ENCODE measurements at regions not wholly inside any gene's neighbourhood (a gene's known extent, or its start where the extent isn't known, plus 50 kb on each side); places are given as distances from the start of the nearest gene placed in this dataset.

DNA sequence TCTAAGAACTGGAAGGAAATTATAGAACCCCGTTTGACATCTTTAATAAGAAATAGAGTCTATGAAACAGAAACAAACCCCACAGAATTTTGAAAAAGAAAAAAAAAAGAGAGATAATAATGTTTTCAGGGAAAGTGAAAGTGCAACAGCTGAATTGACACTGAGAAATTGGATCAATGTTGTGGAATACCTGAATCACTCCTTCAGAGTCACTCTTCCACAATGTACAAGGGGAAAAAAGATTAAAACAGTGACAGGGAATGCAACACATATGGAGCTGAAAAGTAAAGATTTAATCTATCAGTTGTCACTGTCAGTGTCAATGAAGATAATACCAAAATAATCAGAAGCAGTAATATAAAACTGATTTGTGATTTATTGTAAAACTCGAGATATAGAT, 520.8 kb upstream of the HS3ST5 start:
- no peak overlapping the region for H3K27ac ChIP-seq
- no peaks in the 10 kb centered on the region for H3K27me3 ChIP-seq
- no peaks in the 10 kb centered on the region for H3K9me3 Mint-ChIP-seq
- H3K4me1 ChIP-seq = no peaks in the 10 kb centered on the region
- H3F3A ChIP-seq (ENCODE audit: low read depth) = no peaks in the 10 kb centered on the region
- no peaks in the 10 kb centered on the region for H4K20me1 ChIP-seq (ENCODE audit: low read depth)
- no peaks in the 10 kb centered on the region for H3K36me3 Mint-ChIP-seq
- H3K79me2 ChIP-seq (ENCODE audit: low read depth) = no peaks in the 10 kb centered on the region
- H3K9ac ChIP-seq = no peak overlapping the region
- H2AFZ ChIP-seq (replicated peaks) = no peak overlapping the region
- H3K27me3 Mint-ChIP-seq (ENCODE audit: insufficient read depth, low read depth) = no peaks in the 10 kb centered on the region
- no peaks in the 10 kb centered on the region for H3K9me3 ChIP-seq (ENCODE audit: low read depth)
- no peak overlapping the region for H3K4me3 ChIP-seq
- no peak overlapping the region for H3K4me2 ChIP-seq
- no peaks in the 10 kb centered on the region for H3K36me3 ChIP-seq
- no peak for DNase-seq (ENCODE audit: low spot score)
- H3K4me1 Mint-ChIP-seq = no peaks in the 10 kb centered on the region
- TF ChIP-seq EZH2phosphoT487 (IDR thresholded peaks at IDR 0.05) (no peak), EZH2 (IDR thresholded peaks at IDR 0.05) (no peak)
- TF ChIP-seq, protein P1, sequence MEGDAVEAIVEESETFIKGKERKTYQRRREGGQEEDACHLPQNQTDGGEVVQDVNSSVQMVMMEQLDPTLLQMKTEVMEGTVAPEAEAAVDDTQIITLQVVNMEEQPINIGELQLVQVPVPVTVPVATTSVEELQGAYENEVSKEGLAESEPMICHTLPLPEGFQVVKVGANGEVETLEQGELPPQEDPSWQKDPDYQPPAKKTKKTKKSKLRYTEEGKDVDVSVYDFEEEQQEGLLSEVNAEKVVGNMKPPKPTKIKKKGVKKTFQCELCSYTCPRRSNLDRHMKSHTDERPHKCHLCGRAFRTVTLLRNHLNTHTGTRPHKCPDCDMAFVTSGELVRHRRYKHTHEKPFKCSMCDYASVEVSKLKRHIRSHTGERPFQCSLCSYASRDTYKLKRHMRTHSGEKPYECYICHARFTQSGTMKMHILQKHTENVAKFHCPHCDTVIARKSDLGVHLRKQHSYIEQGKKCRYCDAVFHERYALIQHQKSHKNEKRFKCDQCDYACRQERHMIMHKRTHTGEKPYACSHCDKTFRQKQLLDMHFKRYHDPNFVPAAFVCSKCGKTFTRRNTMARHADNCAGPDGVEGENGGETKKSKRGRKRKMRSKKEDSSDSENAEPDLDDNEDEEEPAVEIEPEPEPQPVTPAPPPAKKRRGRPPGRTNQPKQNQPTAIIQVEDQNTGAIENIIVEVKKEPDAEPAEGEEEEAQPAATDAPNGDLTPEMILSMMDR (IDR thresholded peaks at IDR 0.05) = no peak
- H3K4me3 Mint-ChIP-seq = no peak overlapping the region
- H3K27ac Mint-ChIP-seq = no peak overlapping the region

DNA sequence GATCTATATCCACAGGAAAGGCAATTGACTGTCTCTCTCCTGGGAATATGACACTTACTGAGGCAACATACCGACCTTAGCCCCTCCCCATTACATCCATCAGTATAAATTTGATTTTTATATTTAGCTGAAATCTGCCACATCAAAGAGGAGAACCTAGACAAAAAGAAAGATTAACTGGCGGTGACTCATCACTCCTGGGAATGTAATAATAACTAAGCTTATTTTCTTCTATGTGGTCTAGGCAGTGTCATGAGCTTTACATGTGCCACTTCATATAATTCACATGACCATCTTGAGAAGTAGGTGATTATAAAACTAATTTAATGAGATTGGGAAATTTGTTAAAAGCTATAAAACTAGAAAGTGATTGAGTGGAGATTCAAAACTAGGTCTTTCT, 520.0 kb upstream of the HS3ST5 start:
- Mint-ChIP-seq H3K9me3 (no peaks in the 10 kb centered on the region), H3K27ac (no peak overlapping the region)

DNA sequence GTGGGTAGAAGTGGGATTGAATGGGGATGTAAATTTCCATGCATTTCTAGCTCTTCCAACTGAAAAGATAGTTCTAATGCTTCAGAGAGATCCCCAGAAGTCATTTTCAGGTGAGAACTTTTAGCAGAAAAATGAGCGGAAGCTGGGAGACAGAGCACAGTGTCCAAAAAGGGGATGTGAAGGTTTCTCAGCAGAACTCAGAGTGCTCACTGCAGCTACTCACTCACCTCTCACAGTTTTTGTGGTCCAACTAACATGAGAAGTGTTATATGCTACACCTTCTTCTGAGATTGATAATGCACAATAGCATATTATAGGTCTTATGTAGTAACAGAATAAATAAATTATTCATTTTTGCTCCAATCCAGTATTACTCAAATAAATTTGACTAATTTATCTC, 519.2 kb upstream of the HS3ST5 start:
- Histone ChIP-seq H4K20me1 (ENCODE audit: low read depth) (no peaks in the 10 kb centered on the region), H3K79me2 (ENCODE audit: low read depth) (no peaks in the 10 kb centered on the region), H3K4me3 (no peak overlapping the region), H3K9ac (no peak overlapping the region), H3K36me3 (no peaks in the 10 kb centered on the region), H3K27ac (no peak overlapping the region), H3K4me1 (no peaks in the 10 kb centered on the region), H3K27me3 (no peaks in the 10 kb centered on the region), H3F3A (ENCODE audit: low read depth) (no peaks in the 10 kb centered on the region), H3K4me2 (no peak overlapping the region), H3K9me3 (ENCODE audit: low read depth) (no peaks in the 10 kb centered on the region), H2AFZ (replicated peaks) (peak overlapping the region; percentile 28)
- no peaks in the 10 kb centered on the region for H3K4me1 Mint-ChIP-seq
- no peak for DNase-seq (ENCODE audit: low spot score)
- no peaks in the 10 kb centered on the region for H3K9me3 Mint-ChIP-seq
- no peak overlapping the region for H3K27ac Mint-ChIP-seq
- no peak for TF ChIP-seq EZH2 (IDR thresholded peaks at IDR 0.05)
- TF ChIP-seq, protein P1 (IDR thresholded peaks at IDR 0.05) = no peak
- no peak for TF ChIP-seq EZH2phosphoT487 (IDR thresholded peaks at IDR 0.05)
- H3K27me3 Mint-ChIP-seq (ENCODE audit: insufficient read depth, low read depth) = no peaks in the 10 kb centered on the region
- no peak overlapping the region for H3K4me3 Mint-ChIP-seq
- no peaks in the 10 kb centered on the region for H3K36me3 Mint-ChIP-seq

More for the DNA sequence above, 520.0 kb upstream of the HS3ST5 start:
- H3K9me3 ChIP-seq (ENCODE audit: low read depth) = no peaks in the 10 kb centered on the region
- H3K4me1 ChIP-seq = no peaks in the 10 kb centered on the region
- H3K4me3 ChIP-seq = no peak overlapping the region
- Mint-ChIP-seq H3K4me3 (no peak overlapping the region), H3K36me3 (no peaks in the 10 kb centered on the region), H3K4me1 (no peaks in the 10 kb centered on the region), H3K27me3 (ENCODE audit: insufficient read depth, low read depth) (no peaks in the 10 kb centered on the region)
- H3K4me2 ChIP-seq = no peak overlapping the region
- H2AFZ ChIP-seq (replicated peaks) = no peak overlapping the region
- TF ChIP-seq, protein P1 (IDR thresholded peaks at IDR 0.05) = no peak
- TF ChIP-seq EZH2 (IDR thresholded peaks at IDR 0.05) (no peak), EZH2phosphoT487 (IDR thresholded peaks at IDR 0.05) (no peak)
- DNase-seq (ENCODE audit: low spot score) = no peak
- H3K27me3 ChIP-seq = no peaks in the 10 kb centered on the region
- no peak overlapping the region for H3K9ac ChIP-seq
- no peaks in the 10 kb centered on the region for H3K36me3 ChIP-seq
- no peak overlapping the region for H3K27ac ChIP-seq
- no peaks in the 10 kb centered on the region for H3K79me2 ChIP-seq (ENCODE audit: low read depth)
- H3F3A ChIP-seq (ENCODE audit: low read depth) = no peaks in the 10 kb centered on the region
- H4K20me1 ChIP-seq (ENCODE audit: low read depth) = no peaks in the 10 kb centered on the region

Data from neural progenitor cell (in vitro differentiated cells).